GM19023 (cell line): ENCODE measurements at regions not wholly inside any gene's neighbourhood (a gene's known extent, or its start where the extent isn't known, plus 50 kb on each side); places are given as distances from the start of the nearest gene placed in this dataset.
"Not testable (repeated sequence)": the region's sequence is repeated elsewhere in the genome, so short reads cannot be mapped to it uniquely, and the experiment has no call there.

Source experiments
- ATAC-seq: cut with Tn5 transposase; IDR thresholded peaks from one replicate; pipeline ENCODE4 v1.9.1; 2021; ENCODE audit warnings: mild to moderate bottlenecking, moderate library complexity; ENCODE audit not compliant: unreplicated experiment

- ATAC-seq = no peak
Observed at GRCh38 chr7:52410032-52410431, 625.4 kb upstream of the POM121L12 start.

GRCh38 chr7:52406808-52407207 is 628.6 kb upstream of the POM121L12 start:
- ATAC-seq = no peak

- no peak for ATAC-seq
Observed at GRCh38 chr7:52382731-52383130, 652.7 kb upstream of the POM121L12 start.

- no peak for ATAC-seq
Observed at GRCh38 chr7:52369922-52370321, 665.5 kb upstream of the POM121L12 start.

GRCh38 chr7:52365349-52365748 is 670.1 kb upstream of the POM121L12 start:
- ATAC-seq = no peak

GRCh38 chr7:52362521-52362920 is 672.9 kb upstream of the POM121L12 start:
- ATAC-seq = no peak

- ATAC-seq = no peak
Observed at GRCh38 chr7:52360541-52360940, 674.9 kb upstream of the POM121L12 start.

GRCh38 chr7:52355053-52355452 is 680.4 kb upstream of the POM121L12 start:
- ATAC-seq = no peak

GRCh38 chr7:52352013-52352981 is 683.1 kb upstream of the POM121L12 start:
- no peak for ATAC-seq

- no peak for ATAC-seq
Observed at GRCh38 chr7:52344015-52344414, 691.4 kb upstream of the POM121L12 start.

GRCh38 chr7:52340067-52340466 is 695.4 kb upstream of the POM121L12 start:
- no peak for ATAC-seq

- not testable (repeated sequence) for ATAC-seq
Observed at GRCh38 chr7:52328328-52328727, 707.1 kb upstream of the POM121L12 start.

GRCh38 chr7:52325237-52325636 is 710.2 kb upstream of the POM121L12 start:
- ATAC-seq = no peak

- no peak for ATAC-seq
Observed at GRCh38 chr7:52323202-52323746, 712.2 kb upstream of the POM121L12 start.

- no peak for ATAC-seq
Observed at GRCh38 chr7:52320610-52321009, 714.8 kb upstream of the POM121L12 start.

GRCh38 chr7:52317921-52318320 is 717.5 kb upstream of the POM121L12 start:
- ATAC-seq = no peak

- ATAC-seq = no peak
Observed at GRCh38 chr7:52311886-52312285, 723.5 kb upstream of the POM121L12 start.

GRCh38 chr7:52309631-52310030 is 725.8 kb upstream of the POM121L12 start:
- ATAC-seq = no peak

GRCh38 chr7:52302765-52303520 is 732.5 kb upstream of the POM121L12 start:
- ATAC-seq = no peak

GRCh38 chr7:52297128-52297527 is 738.3 kb upstream of the POM121L12 start:
- no peak for ATAC-seq

- no peak for ATAC-seq
Observed at GRCh38 chr7:52294942-52295341, 740.5 kb upstream of the POM121L12 start.

- ATAC-seq = no peak
Observed at GRCh38 chr7:52289247-52289646, 746.2 kb upstream of the POM121L12 start.
